ENCODE measurements at regions not wholly inside any gene's neighbourhood (a gene's known extent, or its start where the extent isn't known, plus 50 kb on each side); places are given as distances from the start of the nearest gene placed in this dataset.

- no peak for TF ChIP-seq POLR2AphosphoS5 (IDR thresholded peaks at IDR 0.05; ENCODE audit: insufficient read depth in 1 of 2, low read depth in 1 of 2)
- no peak for TF ChIP-seq CTCF (IDR thresholded peaks at IDR 0.05)
Measured at GRCh38 chr2:184049566-184049965, 548.8 kb upstream of the ZNF804A start.

Measured in vagina (tissue), 2 donors.